ENCODE measurements at regions not wholly inside any gene's neighbourhood (a gene's known extent, or its start where the extent isn't known, plus 50 kb on each side); places are given as distances from the start of the nearest gene placed in this dataset.

DNA sequence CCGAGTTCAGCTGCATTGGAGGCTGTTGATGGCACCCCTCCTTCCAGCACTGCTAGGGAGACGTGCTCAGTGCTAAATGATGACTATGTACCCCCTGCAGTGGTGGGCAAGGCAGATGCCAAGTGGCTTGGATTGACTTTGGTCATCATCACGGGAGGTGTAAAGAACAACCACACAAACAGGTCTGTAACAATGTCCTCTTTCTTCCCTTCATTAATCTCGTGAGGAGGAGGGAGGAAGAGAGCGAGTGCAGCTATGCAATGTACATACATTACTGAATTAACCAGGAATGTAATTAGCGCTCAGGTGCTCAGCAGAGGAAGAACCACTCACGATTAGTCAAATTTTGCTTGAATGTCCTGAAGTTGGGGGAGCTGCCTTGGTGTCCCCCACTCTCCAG, 173.9 kb upstream of the SKOR2 start:
- Histone ChIP-seq H3F3A (ENCODE audit: insufficient read depth, low read length) (no peaks in the 10 kb centered on the region), H2AFZ (ENCODE audit: low read length) (no peak overlapping the region), H3K4me1 (ENCODE audit: insufficient read depth, low read length, severe bottlenecking) (peaks cover 1% of the 10 kb centered on the region), H3K27ac (ENCODE audit: low read depth, low read length, poor library complexity, severe bottlenecking) (no peak overlapping the region), H4K20me1 (ENCODE audit: insufficient read depth, low read length) (no peaks in the 10 kb centered on the region), H3K4me2 (ENCODE audit: low read length) (no peak overlapping the region), H3K9me3 (ENCODE audit: low read length) (no peaks in the 10 kb centered on the region), H3K9ac (ENCODE audit: low read length) (no peak overlapping the region), H3K27me3 (ENCODE audit: insufficient read depth, low read length) (no peaks in the 10 kb centered on the region), H3K36me3 (ENCODE audit: insufficient read depth, low read length) (no peaks in the 10 kb centered on the region), H3K9me2 (ENCODE audit: low read depth, low read length) (no peaks in the 10 kb centered on the region), H3K79me2 (ENCODE audit: insufficient read depth, low read length) (no peaks in the 10 kb centered on the region), H3K4me3 (ENCODE audit: low read depth, low read length, poor library complexity, severe bottlenecking) (no peak overlapping the region)
- TF ChIP-seq CTCF (IDR thresholded peaks at IDR 0.05; ENCODE audit: low read length), result no peak
- no peak for TF ChIP-seq EZH2 (IDR thresholded peaks at IDR 0.05; ENCODE audit: borderline replicate concordance, low read length)

DNA sequence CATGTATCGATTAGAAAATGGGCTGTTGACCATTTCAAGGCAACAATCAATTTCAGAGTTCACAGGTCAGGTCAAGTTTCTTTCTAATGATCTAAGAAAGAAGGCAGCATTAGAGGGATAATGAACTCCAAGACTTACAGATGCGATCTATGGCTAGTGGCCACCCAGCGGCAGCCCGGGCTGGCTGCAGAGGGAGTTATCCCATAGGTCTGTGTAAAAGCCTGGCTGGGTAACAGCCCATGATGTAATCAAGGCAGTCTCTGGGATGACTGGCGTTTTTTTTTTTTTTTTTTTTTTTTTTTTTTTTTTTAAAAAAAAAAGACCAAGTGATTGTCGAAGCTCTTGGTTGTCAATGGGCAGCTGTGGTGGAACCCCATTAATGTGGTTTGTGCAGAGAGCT, 171.1 kb upstream of the SKOR2 start:
- H3K4me2 ChIP-seq (ENCODE audit: low read length), result no peak overlapping the region
- H2AFZ ChIP-seq (ENCODE audit: low read length), result no peak overlapping the region
- H3K4me3 ChIP-seq (ENCODE audit: low read depth, low read length, poor library complexity, severe bottlenecking), result no peak overlapping the region
- TF ChIP-seq CTCF (IDR thresholded peaks at IDR 0.05; ENCODE audit: low read length) (no peak), EZH2 (IDR thresholded peaks at IDR 0.05; ENCODE audit: borderline replicate concordance, low read length) (no peak)
- H3K9ac ChIP-seq (ENCODE audit: low read length), result no peak overlapping the region
- no peak overlapping the region for H3K27ac ChIP-seq (ENCODE audit: low read depth, low read length, poor library complexity, severe bottlenecking)
- H3K4me1 ChIP-seq (ENCODE audit: insufficient read depth, low read length, severe bottlenecking), result peaks cover 9% of the 10 kb centered on the region
- H3K27me3 ChIP-seq (ENCODE audit: insufficient read depth, low read length), result no peaks in the 10 kb centered on the region; the same call in 1 of the 2 replicates
- H3K9me3 ChIP-seq (ENCODE audit: low read length), result no peaks in the 10 kb centered on the region
- H3K9me2 ChIP-seq (ENCODE audit: low read depth, low read length), result no peaks in the 10 kb centered on the region
- H4K20me1 ChIP-seq (ENCODE audit: insufficient read depth, low read length), result no peaks in the 10 kb centered on the region
- no peaks in the 10 kb centered on the region for H3F3A ChIP-seq (ENCODE audit: insufficient read depth, low read length)
- no peaks in the 10 kb centered on the region for H3K36me3 ChIP-seq (ENCODE audit: insufficient read depth, low read length)
- H3K79me2 ChIP-seq (ENCODE audit: insufficient read depth, low read length), result no peaks in the 10 kb centered on the region

GRCh38 chr18:47420130-47420529, 168.7 kb upstream of the SKOR2 start:
- Histone ChIP-seq H3K9me2 (ENCODE audit: low read depth, low read length) (no peaks in the 10 kb centered on the region), H3K4me2 (ENCODE audit: low read length) (no peak overlapping the region; the same call in 1 of the 2 replicates), H4K20me1 (ENCODE audit: insufficient read depth, low read length) (no peaks in the 10 kb centered on the region), H2AFZ (ENCODE audit: low read length) (no peak overlapping the region), H3K4me1 (ENCODE audit: insufficient read depth, low read length, severe bottlenecking) (peaks cover 9% of the 10 kb centered on the region), H3K36me3 (ENCODE audit: insufficient read depth, low read length) (no peaks in the 10 kb centered on the region), H3F3A (ENCODE audit: insufficient read depth, low read length) (no peaks in the 10 kb centered on the region), H3K4me3 (ENCODE audit: low read depth, low read length, poor library complexity, severe bottlenecking) (no peak overlapping the region), H3K9ac (ENCODE audit: low read length) (no peak overlapping the region), H3K9me3 (ENCODE audit: low read length) (no peaks in the 10 kb centered on the region), H3K79me2 (ENCODE audit: insufficient read depth, low read length) (no peaks in the 10 kb centered on the region), H3K27me3 (ENCODE audit: insufficient read depth, low read length) (no peaks in the 10 kb centered on the region; the same call in 1 of the 2 replicates), H3K27ac (ENCODE audit: low read depth, low read length, poor library complexity, severe bottlenecking) (no peak overlapping the region)
- TF ChIP-seq EZH2 (IDR thresholded peaks at IDR 0.05; ENCODE audit: borderline replicate concordance, low read length) (no peak), CTCF (IDR thresholded peaks at IDR 0.05; ENCODE audit: low read length) (no peak)

Measured in OCI-LY1 (cell line).